K562 (cell line): ENCODE measurements at regions not wholly inside any gene's neighbourhood (a gene's known extent, or its start where the extent isn't known, plus 50 kb on each side); places are given as distances from the start of the nearest gene placed in this dataset.

Source experiments
- FOXJ2 ChIP-seq: fragments of 200-800 bp; sonication (Bioruptor generic); IDR thresholded peaks from 2 replicates; pipeline ENCODE4 v1.6.1; 2016; ENCODE audit warnings: missing genetic modification characterization, missing compliant biosample characterization
- GATAD2A ChIP-seq: fragments of 450-650 bp; IDR thresholded peaks from 2 replicates; pipeline ENCODE4 v1.6.1; 2017
- MNT ChIP-seq, 2 experiments: fragments of 450-650 bp; conservative IDR thresholded peaks; 2 replicates each; pipeline ENCODE4 v1.6.1; 2017; ENCODE audit warnings: mild to moderate bottlenecking in 2 of 2, moderate library complexity in 2 of 2
- MYC ChIP-seq, 2 experiments: fragments of 250-450 bp in 1 of 2; sonication (Bioruptor Pico) in 1 of 2; IDR thresholded peaks; 2 replicates each; pipeline versions ENCODE4 v1.5.1 to v1.6.1; 2012 to 2021; ENCODE audit warnings: low read depth in 2 of 2, borderline replicate concordance in 1 of 2, improper control_type of control experiment in 1 of 2, low read length in 1 of 2, mild to moderate bottlenecking in 1 of 2, moderate library complexity in 1 of 2
- PML ChIP-seq: IDR thresholded peaks from 2 replicates; pipeline ENCODE4 v1.6.1; 2012; ENCODE audit warnings: low read length, inconsistent platforms
- POLR2AphosphoS2 ChIP-seq: IDR thresholded peaks from 2 replicates; pipeline ENCODE4 v1.6.1; 2012; ENCODE audit warnings: low read length, improper control_type of control experiment
- SOX6 ChIP-seq: fragments of 450-650 bp; IDR thresholded peaks from 2 replicates; pipeline ENCODE4 v1.6.1; 2014; ENCODE audit warnings: mild to moderate bottlenecking
- STAG1 ChIP-seq: sonication (generic); formaldehyde crosslinking; IDR thresholded peaks from 2 replicates; pipeline ENCODE4 v1.5.0; 2020; ENCODE audit warnings: missing genetic modification reagents, borderline replicate concordance
- ZBTB33 ChIP-seq: sonication (generic); formaldehyde crosslinking; IDR thresholded peaks from 2 replicates; pipeline ENCODE4 v1.8.1; 2023; ENCODE audit warnings: mild to moderate bottlenecking, missing genetic modification reagents
- ZC3H11A ChIP-seq: IDR thresholded peaks from 2 replicates; pipeline ENCODE4 v1.6.1; 2012; ENCODE audit warnings: low read depth, low read length, improper control_type of control experiment
- ZNF134 ChIP-seq: fragments of 250-450 bp; sonication (Bioruptor Pico); conservative IDR thresholded peaks from 2 replicates; pipeline ENCODE4 v1.4.0; 2020
- ZNF197 ChIP-seq: fragments of 200-800 bp; sonication (Bioruptor generic); IDR thresholded peaks from 2 replicates; pipeline ENCODE4 v1.6.1; 2016; ENCODE audit warnings: low read depth, missing genetic modification characterization, missing compliant biosample characterization
- ZNF639 ChIP-seq, 2 experiments: fragments of 200-800 bp in 1 of 2; sonication (Bioruptor generic) in 1 of 2; sonication (generic) in 1 of 2; formaldehyde crosslinking in 1 of 2; IDR thresholded peaks in 1 of 2; conservative IDR thresholded peaks in 1 of 2; 2 replicates each; pipeline versions ENCODE4 v1.5.0 to v1.6.1; 2016 to 2020; ENCODE audit warnings: missing compliant biosample characterization in 1 of 2, missing genetic modification characterization in 1 of 2, missing genetic modification reagents in 1 of 2
- ZNF695 ChIP-seq: fragments of 450-650 bp; formaldehyde crosslinking; IDR thresholded peaks from 2 replicates; pipeline ENCODE4 v1.4.0; 2020; ENCODE audit warnings: mild to moderate bottlenecking, moderate library complexity
- TF ChIP-seq, protein P1 (sequence below): fragments of 450-650 bp; IDR thresholded peaks from 2 replicates; pipeline ENCODE4 v1.6.1; 2016

DNA sequence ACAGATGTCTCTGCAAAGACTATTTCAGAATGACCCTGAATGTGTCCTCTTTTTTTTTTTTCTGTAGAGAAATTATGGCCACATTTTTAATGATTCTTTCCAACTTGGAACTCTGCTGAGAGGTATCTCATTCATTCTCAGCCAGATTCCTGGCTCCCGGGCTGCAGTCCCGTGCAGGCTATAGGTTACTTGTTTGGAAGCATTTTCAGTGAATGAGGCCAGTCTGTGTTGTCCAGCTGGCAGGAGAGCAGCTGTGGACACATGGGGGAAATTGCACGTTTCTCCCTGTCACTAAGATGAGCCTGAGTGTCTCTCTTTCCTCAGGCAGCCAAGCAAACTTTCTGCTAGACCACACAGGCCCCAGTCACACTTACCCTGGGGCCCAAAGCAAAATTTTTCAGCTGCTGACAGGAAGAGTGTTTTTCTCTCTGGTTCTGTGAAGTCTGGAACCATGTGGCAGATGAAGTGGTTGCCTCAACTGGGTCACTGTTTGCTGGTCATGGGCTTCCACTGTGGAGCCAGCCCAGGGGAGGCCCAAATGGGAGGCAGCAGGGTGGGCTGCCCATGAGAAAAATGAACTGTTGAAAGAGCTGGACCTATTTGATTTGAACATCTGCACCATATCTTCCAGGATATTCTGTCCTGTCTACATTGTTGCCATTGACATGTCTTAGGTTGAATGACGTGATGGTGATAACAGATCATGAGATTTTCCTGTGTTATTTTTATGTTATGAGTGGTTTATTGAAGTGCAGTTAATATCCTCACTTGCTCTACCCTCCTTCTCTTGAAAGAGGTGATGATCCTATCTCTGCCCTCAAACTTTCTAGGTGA is 431.2 kb downstream of the LPIN1 start (continued):
- TF ChIP-seq, protein P1, sequence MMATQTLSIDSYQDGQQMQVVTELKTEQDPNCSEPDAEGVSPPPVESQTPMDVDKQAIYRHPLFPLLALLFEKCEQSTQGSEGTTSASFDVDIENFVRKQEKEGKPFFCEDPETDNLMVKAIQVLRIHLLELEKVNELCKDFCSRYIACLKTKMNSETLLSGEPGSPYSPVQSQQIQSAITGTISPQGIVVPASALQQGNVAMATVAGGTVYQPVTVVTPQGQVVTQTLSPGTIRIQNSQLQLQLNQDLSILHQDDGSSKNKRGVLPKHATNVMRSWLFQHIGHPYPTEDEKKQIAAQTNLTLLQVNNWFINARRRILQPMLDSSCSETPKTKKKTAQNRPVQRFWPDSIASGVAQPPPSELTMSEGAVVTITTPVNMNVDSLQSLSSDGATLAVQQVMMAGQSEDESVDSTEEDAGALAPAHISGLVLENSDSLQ, result peak; percentile 59; the same call in 1 of the 2 replicates
- no peak for TF ChIP-seq GATAD2A
- TF ChIP-seq FOXJ2 (tag), result no peak
- peak; percentile 69; the same call in 1 of the 2 replicates for TF ChIP-seq ZNF197 (CRISPR knock-in tag)
- no peak for TF ChIP-seq ZBTB33 (CRISPR knock-in tag)
- peak in 1 of 2 experiments; percentile 45; a peak in 1 of 4 replicates for TF ChIP-seq ZNF639 (CRISPR knock-in tag; conservative IDR thresholded peaks at IDR 0.05 in 1 of 2, IDR thresholded peaks at IDR 0.05 in 1 of 2)
- no peak for TF ChIP-seq ZNF134 (CRISPR knock-in tag)
- 0 out of 2 replicates have a peak, but pooled peaks have one; percentile 2 for TF ChIP-seq MYC (IDR thresholded peaks at IDR 0.05; ENCODE audit: low read depth, low read length)
- no peak for TF ChIP-seq MYC (CRISPR knock-in tag; IDR thresholded peaks at IDR 0.05; ENCODE audit: borderline replicate concordance, low read depth)
- no peak for TF ChIP-seq SOX6
- no peak for TF ChIP-seq ZNF695 (CRISPR knock-in tag)
- no peak for TF ChIP-seq PML
- TF ChIP-seq MNT (conservative IDR thresholded peaks at IDR 0.05), result no peak; a peak in 1 of 4 replicates
- TF ChIP-seq STAG1 (CRISPR knock-in tag), result no peak
- no peak for TF ChIP-seq ZC3H11A
- TF ChIP-seq POLR2AphosphoS2, result no peak
